GM21423 (cell line): ENCODE measurements at regions not wholly inside any gene's neighbourhood (a gene's known extent, or its start where the extent isn't known, plus 50 kb on each side); places are given as distances from the start of the nearest gene placed in this dataset.

Experiments
- ATAC-seq: cut with Tn5 transposase; IDR thresholded peaks from one replicate; pipeline ENCODE4 v1.9.1; 2021; ENCODE audit warnings: mild to moderate bottlenecking, moderate library complexity; ENCODE audit not compliant: unreplicated experiment

- ATAC-seq = no peak
Observed at GRCh38 chr9:115964710-115965347, 188.8 kb upstream of the PAPPA start.

- no peak for ATAC-seq
Observed at GRCh38 chr9:115966660-115967059, 186.9 kb upstream of the PAPPA start.

DNA sequence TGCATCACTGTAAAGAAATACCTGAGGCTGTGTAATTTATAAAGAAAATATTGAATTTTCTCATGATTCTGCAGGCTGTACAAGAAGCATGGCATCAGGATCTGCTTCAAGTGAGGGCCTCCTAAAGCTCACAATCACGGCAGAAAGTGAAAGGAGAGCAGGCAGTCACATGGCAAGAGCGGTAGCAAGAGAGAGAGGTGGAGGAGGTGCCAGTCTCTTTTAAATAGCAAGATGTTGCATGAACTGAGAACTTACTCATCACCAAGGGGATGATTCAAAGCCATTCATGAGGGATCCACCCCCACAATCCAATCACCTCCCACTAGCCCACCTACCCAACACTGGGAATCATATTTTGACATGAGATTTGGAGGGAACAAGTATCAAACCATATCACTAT lies 184.5 kb upstream of the PAPPA start:
- no peak for ATAC-seq

DNA sequence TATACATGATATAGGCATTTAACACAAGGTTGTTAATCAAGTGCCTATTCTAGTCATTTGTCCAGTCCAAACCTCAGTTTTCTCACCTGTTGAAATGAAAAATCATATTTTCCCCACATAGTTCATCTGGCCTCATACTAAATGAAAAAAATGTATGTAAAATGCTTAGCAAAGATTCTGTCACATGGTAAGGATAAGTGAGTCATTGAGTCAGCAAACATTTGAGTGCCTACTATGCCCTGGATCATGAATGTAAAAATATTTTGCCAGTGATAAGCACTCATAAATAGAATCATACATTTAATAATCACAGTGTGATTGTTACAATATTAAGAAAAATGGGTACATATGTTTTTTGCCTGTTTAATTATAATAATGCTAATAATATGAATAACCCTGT lies 181.2 kb upstream of the PAPPA start:
- ATAC-seq = no peak

- no peak for ATAC-seq
Observed at GRCh38 chr9:115972843-115973595, 180.6 kb upstream of the PAPPA start.

DNA sequence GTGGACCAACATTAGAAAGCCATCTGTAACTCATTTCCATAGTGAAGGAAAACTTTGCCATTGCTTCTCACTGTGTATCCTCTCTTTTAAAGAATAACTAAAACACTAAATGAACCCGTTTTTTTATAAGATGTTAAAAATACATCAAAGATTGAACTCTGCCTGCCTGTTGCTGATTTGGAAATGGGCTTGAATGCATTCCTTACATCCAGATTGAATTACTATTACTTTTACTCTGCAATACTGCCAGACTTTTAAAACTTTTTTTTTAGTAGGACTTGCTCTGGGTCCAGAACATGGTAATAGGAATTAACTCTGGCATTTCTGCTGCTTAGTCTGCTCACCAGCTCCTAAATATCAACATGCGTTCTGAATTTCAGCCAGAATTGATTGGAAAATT lies 176.8 kb upstream of the PAPPA start:
- ATAC-seq = no peak

DNA sequence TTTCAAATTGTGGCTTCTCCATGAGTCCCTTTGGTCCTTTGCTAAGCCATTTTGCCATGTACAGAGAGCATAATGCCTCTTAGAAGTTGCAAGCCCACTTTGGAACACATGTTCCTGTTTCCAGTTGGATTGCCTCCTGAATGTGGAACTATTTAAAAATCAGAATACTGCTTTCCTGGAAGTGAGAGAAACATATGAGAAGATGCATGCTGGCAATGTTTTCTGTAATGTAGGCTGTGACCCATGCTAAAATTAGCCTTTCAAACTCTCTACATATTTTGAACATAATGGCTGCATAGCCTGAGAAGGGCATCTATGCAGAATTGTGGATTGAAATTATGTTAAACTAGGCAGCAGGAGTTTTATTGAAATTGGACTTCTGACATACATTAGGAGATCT lies 175.5 kb upstream of the PAPPA start:
- no peak for ATAC-seq

DNA sequence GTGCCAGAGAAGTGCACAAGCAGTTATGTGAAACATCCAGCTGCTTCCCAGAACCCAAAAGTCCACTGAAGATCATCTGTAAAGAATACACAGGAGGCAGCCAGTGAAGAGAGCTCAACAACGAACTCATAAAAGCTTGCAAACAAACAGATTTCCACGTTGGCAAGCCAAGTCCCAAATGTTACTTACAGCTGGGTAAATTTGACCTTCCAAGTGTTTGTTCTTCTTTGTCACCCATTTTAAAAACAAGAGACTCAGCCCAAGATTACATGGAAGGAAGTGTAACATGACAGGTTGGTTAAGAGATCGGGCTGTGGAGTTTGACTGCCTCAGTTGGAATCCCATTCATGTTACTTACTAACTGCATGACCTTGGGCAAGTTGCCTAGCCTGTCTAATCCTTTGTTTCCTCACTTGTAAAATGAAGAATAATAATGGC lies 174.9 kb upstream of the PAPPA start:
- ATAC-seq = no peak

DNA sequence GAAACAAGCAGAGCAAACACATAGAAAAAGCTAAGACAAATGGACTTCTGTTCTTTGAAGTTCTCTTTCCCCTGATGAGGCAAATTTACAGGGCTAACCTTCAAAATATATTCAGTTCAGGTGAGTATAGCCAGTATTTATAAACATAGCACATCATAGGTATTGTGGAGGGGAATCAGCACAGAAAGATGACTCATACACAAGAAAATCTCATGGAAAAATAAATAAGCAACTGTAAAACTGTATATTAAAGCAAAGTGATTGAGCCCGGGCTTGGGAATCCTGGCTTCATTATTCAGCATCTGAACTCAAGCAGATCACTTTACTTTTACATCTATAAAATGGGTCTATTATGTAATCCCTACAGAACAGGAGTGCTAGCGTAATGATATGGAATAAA lies 173.5 kb upstream of the PAPPA start:
- ATAC-seq = no peak

DNA sequence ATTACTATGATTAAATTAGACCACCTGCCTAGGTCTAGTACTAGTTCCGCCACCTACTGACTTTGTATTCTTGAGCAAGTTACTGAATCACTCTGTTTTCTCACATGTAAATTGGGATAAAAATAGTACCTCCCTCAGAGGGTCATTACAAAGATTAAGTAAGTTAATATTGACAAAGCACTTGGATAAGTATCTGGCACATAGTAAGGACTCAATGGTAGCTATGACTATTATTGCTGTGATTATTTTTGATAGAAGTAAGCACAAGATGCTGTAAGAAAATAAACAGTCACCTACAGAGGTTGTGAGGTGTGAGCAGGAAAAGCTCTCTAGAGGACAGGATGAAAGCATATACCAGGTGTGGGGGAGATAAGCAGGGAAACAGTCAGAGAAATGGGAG lies 173.1 kb upstream of the PAPPA start:
- ATAC-seq = no peak

DNA sequence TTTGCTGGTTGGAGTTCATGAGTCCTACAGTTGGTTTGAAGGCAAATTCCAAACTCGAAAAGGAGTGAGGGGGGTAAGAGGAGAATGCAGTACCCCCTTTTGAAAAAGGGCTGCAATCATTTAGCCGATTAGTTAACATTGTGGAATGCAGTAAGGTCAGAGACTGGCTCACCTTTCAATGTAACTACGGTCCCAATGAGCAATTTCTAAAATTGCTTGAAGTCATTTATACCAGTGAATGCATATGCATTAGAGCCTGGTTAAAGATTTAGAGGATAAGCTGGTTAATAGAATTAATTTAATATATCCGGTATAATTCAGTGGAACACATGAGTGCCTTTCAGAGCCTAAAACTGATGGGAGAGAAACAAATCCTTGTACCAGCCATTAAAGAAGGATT lies 172.6 kb upstream of the PAPPA start:
- no peak for ATAC-seq

GRCh38 chr9:115983366-115983765 lies 170.2 kb upstream of the PAPPA start:
- ATAC-seq = no peak

- ATAC-seq = no peak
Observed at GRCh38 chr9:115985657-115986056, 167.9 kb upstream of the PAPPA start.

DNA sequence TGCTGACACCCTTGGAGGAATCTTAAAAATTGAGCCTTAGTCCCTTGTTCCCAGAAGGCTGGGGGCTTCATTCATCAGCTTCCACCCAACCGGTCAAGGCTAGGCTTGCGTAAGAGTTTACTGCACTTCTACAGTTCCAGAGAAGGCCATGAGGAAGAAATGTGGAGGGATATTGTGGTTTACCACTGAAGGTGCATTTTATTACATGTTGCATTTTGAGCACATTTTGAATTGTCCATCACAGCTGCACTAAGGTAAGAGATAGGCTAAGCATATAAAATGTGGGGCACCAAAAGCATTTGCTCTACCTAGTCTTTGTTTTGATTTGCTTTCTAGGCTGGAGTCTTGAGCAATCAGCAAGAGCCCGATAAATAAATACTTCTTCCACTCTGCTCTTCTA lies 167.1 kb upstream of the PAPPA start:
- ATAC-seq = no peak

DNA sequence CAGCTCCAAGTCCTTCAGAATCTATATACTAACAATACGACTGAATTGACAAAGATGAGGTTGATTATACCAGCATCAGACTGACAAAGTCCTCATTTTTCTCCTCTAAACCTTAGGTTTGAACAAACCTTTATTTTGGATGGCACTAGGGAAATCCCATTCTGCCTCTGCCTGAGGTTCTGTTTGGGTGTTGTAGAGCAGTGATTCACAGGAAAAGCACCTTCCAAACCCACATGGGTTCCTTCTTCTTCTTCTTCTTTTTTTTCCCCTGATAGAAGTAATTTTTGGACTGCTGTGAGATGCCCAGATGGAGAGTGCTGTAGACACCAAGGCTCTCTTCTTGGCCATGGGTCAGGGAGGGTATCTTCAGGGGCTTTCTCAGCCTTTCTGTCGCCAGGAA lies 164.9 kb upstream of the PAPPA start:
- no peak for ATAC-seq

DNA sequence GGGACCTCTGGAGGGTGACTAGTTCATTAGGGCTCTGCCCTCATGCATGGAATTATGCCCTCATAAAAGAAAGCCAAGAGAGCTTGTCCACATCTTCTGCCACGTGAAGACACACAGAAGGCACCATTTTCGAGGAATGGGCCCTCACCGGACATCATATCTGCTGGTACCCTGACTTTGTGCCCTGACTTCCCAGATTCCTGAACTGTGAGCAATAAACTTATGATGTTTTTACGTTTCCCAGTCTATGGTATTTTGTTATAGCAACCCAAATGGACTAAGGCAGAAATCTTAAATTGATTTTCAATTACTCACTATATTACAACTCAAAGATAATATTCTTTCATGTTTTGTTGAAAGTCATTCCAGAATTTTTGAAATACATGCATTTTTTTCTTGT lies 163.8 kb upstream of the PAPPA start:
- no peak for ATAC-seq

DNA sequence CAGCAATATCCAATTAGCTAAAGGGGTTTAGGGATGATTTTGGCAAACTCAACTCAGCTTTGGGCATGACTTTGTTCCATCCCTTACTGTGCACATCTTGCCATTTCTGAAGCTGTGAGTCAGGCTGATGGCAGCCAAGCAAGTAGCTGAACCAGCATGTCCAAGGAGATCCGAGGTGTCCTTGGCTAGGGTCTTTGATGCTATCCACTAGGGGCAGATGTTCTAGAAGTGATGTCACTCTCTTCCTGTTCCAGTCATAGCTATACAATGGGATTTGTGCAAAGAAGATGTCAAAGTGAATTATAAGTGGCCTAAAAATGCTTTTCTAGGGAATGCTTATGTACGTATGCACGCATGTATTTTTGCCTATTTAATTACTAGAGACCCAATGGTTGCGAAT lies 160.8 kb upstream of the PAPPA start:
- ATAC-seq = no peak

- ATAC-seq = no peak
Observed at GRCh38 chr9:115997923-115998322, 155.7 kb upstream of the PAPPA start.

DNA sequence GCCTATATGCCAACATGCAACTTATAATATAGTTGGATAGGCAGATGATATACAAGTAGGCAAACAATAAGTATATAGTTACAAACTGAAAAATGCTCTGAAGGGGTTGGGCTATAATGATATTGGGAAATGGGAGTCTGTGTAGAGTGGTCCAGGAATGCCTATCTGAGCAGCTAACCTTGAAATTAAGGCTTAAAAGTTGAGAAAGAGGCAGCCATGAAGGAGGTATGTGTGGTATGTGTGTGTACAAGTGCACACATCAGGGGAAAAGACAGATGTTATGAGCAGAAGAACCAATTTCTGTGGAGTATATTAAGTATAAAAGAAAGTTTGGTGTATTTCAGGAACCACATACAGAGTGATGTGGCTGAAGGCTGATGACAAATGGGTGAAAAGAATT lies 154.9 kb upstream of the PAPPA start:
- ATAC-seq = no peak

DNA sequence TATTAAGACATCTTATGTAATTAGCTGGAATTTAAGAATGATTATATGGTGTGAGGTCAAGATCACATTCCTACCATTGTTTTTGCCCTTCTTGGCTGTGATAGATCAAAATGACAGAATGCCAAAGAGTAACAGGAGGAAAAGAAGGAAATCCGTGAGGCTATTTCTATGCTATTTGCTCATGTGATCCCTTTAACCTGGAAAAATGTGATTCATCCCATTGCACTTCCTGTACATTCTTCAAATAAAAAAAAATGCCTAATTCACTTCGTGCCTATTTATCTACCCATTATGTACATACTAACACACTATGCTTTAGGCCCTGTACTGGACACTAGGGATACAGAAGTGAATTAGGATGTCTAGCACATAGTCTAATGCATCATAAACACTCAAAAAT lies 154.1 kb upstream of the PAPPA start:
- no peak for ATAC-seq

DNA sequence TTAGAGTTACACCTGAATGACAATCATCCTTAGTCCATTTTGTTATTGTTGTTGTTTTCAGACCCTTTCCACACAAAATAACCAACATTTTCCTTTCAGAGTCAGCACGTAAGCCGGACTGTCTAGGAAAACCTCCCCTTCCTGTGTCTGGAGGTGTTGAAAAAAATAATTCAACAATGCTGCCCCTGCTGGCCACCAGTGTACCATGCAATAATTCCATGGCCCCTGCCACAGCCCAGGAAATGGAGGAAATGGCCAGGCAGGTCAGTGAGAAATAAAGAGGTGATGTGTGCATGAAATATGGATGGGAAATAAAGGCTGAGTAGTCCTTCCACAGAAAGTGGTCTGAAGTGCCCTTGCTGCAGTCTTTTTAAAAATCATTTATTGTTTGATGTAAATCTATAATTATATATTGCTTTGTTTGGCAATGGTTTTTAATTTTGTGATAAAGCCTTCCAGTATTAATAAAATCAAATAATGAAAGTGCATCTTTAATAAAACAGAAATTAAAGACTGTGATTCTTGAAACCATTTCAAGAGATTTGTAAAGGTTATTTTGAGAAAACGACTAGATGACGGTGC lies 152.8 kb upstream of the PAPPA start:
- ATAC-seq = no peak

DNA sequence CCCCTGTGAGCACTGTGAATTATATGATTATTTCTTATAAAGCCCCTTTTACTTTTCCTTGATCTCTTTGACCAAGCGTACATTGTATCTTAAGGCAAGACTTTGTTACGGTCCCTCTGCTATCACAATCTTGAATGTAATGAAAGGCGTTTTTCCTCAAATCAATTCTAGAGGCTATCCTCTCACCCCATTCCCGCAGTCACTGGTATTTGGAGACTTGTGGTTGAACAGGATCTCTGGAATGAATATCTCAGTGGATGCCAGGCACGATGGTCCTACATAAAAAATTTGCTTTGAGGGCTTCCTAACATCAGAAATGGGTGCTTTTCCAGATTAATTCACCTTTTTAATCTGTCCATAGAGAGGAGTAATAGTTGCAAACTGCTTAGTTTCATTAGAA lies 151.4 kb upstream of the PAPPA start:
- ATAC-seq = no peak
